Body of pancreas (tissue), 4 donors: ENCODE measurements at regions not wholly inside any gene's neighbourhood (a gene's known extent, or its start where the extent isn't known, plus 50 kb on each side); places are given as distances from the start of the nearest gene placed in this dataset.

Experiments used
- POLR2A ChIP-seq, 3 donors: fragments of 450-650 bp; IDR thresholded peaks; one replicate each; pipeline ENCODE4 v1.6.1; 2016; ENCODE audit warnings: antibody characterized with exemption in 3 of 3, mild to moderate bottlenecking in 2 of 3
- TF ChIP-seq, protein P1 (sequence below), 7 experiments: fragments of 450-650 bp in 4 of 7; fragments of 200-600 bp in 3 of 7; sonication (generic) in 3 of 7; IDR thresholded peaks; one replicate each; pipeline ENCODE4 v1.5.1; 2016 to 2019; ENCODE audit warnings: antibody characterized with exemption in 7 of 7

DNA sequence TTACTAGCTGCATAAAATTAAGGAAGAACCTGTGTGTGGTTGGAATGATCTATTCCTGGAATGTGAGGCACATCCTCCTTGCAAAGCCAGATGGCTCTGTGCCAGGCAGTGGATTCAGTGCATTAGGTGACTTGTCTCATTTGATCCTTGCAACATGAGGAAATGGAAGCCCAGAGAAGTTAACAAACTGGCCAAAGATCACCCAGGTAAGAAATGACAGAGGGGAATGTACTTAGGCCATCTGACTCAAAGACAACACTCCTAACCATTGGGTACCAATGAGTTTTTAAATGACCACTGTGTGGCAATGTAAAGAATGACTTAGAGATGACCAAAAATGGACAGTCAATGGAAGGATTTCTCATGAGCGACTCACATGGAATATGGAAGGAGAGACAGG lies 114.2 kb upstream of the RXFP2 start:
- no peak for TF ChIP-seq POLR2A (IDR thresholded peaks at IDR 0.05)
- TF ChIP-seq, protein P1, sequence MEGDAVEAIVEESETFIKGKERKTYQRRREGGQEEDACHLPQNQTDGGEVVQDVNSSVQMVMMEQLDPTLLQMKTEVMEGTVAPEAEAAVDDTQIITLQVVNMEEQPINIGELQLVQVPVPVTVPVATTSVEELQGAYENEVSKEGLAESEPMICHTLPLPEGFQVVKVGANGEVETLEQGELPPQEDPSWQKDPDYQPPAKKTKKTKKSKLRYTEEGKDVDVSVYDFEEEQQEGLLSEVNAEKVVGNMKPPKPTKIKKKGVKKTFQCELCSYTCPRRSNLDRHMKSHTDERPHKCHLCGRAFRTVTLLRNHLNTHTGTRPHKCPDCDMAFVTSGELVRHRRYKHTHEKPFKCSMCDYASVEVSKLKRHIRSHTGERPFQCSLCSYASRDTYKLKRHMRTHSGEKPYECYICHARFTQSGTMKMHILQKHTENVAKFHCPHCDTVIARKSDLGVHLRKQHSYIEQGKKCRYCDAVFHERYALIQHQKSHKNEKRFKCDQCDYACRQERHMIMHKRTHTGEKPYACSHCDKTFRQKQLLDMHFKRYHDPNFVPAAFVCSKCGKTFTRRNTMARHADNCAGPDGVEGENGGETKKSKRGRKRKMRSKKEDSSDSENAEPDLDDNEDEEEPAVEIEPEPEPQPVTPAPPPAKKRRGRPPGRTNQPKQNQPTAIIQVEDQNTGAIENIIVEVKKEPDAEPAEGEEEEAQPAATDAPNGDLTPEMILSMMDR (IDR thresholded peaks at IDR 0.05) = no peak
